ENCODE measurements at regions not wholly inside any gene's neighbourhood (a gene's known extent, or its start where the extent isn't known, plus 50 kb on each side); places are given as distances from the start of the nearest gene placed in this dataset.
"Not testable (repeated sequence)": the region's sequence is repeated elsewhere in the genome, so short reads cannot be mapped to it uniquely, and the experiment has no call there.

GRCh38 chr1:181179279-181179986, 90.9 kb downstream of the IER5 start:
- ATAC-seq (ENCODE audit: low read depth) (no peak), DNase-seq (ENCODE audit: low spot score in 2 of 2) (no peak)
- Mint-ChIP-seq H3K36me3 (no peaks in the 10 kb centered on the region), H3K4me3 (no peak overlapping the region), H3K9me3 (no peaks in the 10 kb centered on the region), H3K27ac (no peak overlapping the region), H3K4me1 (no peaks in the 10 kb centered on the region), H3K27me3 (peaks cover 13% of the 10 kb centered on the region)

GRCh38 chr1:181179987-181180365, 91.5 kb downstream of the IER5 start:
- H3K4me1 Mint-ChIP-seq, result no peaks in the 10 kb centered on the region
- no peak overlapping the region for H3K4me3 Mint-ChIP-seq
- no peak for DNase-seq (ENCODE audit: low spot score in 2 of 2)
- no peak for ATAC-seq (ENCODE audit: low read depth)
- H3K36me3 Mint-ChIP-seq, result no peaks in the 10 kb centered on the region
- no peaks in the 10 kb centered on the region for H3K9me3 Mint-ChIP-seq
- no peak overlapping the region for H3K27ac Mint-ChIP-seq
- H3K27me3 Mint-ChIP-seq, result peaks cover 13% of the 10 kb centered on the region

GRCh38 chr1:181180407-181181031, 92.0 kb downstream of the IER5 start:
- H3K27me3 Mint-ChIP-seq, result peaks cover 14% of the 10 kb centered on the region
- H3K27ac Mint-ChIP-seq, result no peak overlapping the region
- no peaks in the 10 kb centered on the region for H3K4me1 Mint-ChIP-seq
- ATAC-seq (ENCODE audit: low read depth), result no peak
- DNase-seq (ENCODE audit: low spot score in 2 of 2), result no peak
- H3K36me3 Mint-ChIP-seq, result no peaks in the 10 kb centered on the region
- H3K4me3 Mint-ChIP-seq, result no peak overlapping the region
- no peaks in the 10 kb centered on the region for H3K9me3 Mint-ChIP-seq

- Mint-ChIP-seq H3K9me3 (no peaks in the 10 kb centered on the region), H3K36me3 (peaks cover 2% of the 10 kb centered on the region), H3K4me1 (no peaks in the 10 kb centered on the region), H3K27me3 (peaks cover 16% of the 10 kb centered on the region), H3K4me3 (no peak overlapping the region), H3K27ac (no peak overlapping the region)
- no peak for DNase-seq (ENCODE audit: low spot score in 2 of 2)
- no peak for ATAC-seq (ENCODE audit: low read depth)
These were observed 93.5 kb downstream of the IER5 start for GRCh38 chr1:181181792-181182585.

GRCh38 chr1:181184621-181185020, 96.1 kb downstream of the IER5 start:
- DNase-seq (ENCODE audit: low spot score in 2 of 2) (no peak), ATAC-seq (ENCODE audit: low read depth) (no peak)
- H3K36me3 Mint-ChIP-seq, result peaks cover 2% of the 10 kb centered on the region
- H3K27ac Mint-ChIP-seq, result no peak overlapping the region
- H3K4me3 Mint-ChIP-seq, result no peak overlapping the region
- H3K27me3 Mint-ChIP-seq, result peaks cover 22% of the 10 kb centered on the region
- H3K4me1 Mint-ChIP-seq, result no peaks in the 10 kb centered on the region
- no peaks in the 10 kb centered on the region for H3K9me3 Mint-ChIP-seq

- Mint-ChIP-seq H3K9me3 (no peaks in the 10 kb centered on the region), H3K27ac (no peak overlapping the region), H3K4me3 (no peak overlapping the region), H3K27me3 (peaks cover 24% of the 10 kb centered on the region), H3K36me3 (peaks cover 2% of the 10 kb centered on the region), H3K4me1 (peaks cover 4% of the 10 kb centered on the region)
- DNase-seq (ENCODE audit: low spot score in 2 of 2) (no peak), ATAC-seq (ENCODE audit: low read depth) (no peak)
These were observed 97.0 kb downstream of the IER5 start for GRCh38 chr1:181185461-181185860.

GRCh38 chr1:181186133-181186532, 97.6 kb downstream of the IER5 start:
- H3K27me3 Mint-ChIP-seq, result peaks cover 28% of the 10 kb centered on the region
- DNase-seq (ENCODE audit: low spot score in 2 of 2); H3K27ac Mint-ChIP-seq; H3K9me3 Mint-ChIP-seq; H3K4me3 Mint-ChIP-seq; H3K4me1 Mint-ChIP-seq; ATAC-seq (ENCODE audit: low read depth); H3K36me3 Mint-ChIP-seq: not testable (repeated sequence)

- H3K4me3 Mint-ChIP-seq, result no peak overlapping the region
- peaks cover 8% of the 10 kb centered on the region for H3K4me1 Mint-ChIP-seq
- ATAC-seq (ENCODE audit: low read depth), result no peak
- H3K27me3 Mint-ChIP-seq, result peaks cover 28% of the 10 kb centered on the region
- peaks cover 2% of the 10 kb centered on the region for H3K36me3 Mint-ChIP-seq
- H3K9me3 Mint-ChIP-seq, result no peaks in the 10 kb centered on the region
- no peak for DNase-seq (ENCODE audit: low spot score in 2 of 2)
- no peak overlapping the region for H3K27ac Mint-ChIP-seq
These were observed 99.0 kb downstream of the IER5 start for GRCh38 chr1:181187337-181188126.

GRCh38 chr1:181189245-181189644, 100.7 kb downstream of the IER5 start:
- H3K9me3 Mint-ChIP-seq, result no peaks in the 10 kb centered on the region
- H3K4me3 Mint-ChIP-seq, result no peak overlapping the region
- ATAC-seq (ENCODE audit: low read depth), result no peak
- H3K36me3 Mint-ChIP-seq, result peaks cover 4% of the 10 kb centered on the region
- no peak overlapping the region for H3K27ac Mint-ChIP-seq
- DNase-seq (ENCODE audit: low spot score in 2 of 2), result no peak
- H3K27me3 Mint-ChIP-seq, result peaks cover 36% of the 10 kb centered on the region
- peaks cover 8% of the 10 kb centered on the region for H3K4me1 Mint-ChIP-seq

- H3K36me3 Mint-ChIP-seq, result peaks cover 4% of the 10 kb centered on the region
- peak; percentile 84 for ATAC-seq (ENCODE audit: low read depth)
- H3K4me1 Mint-ChIP-seq, result peaks cover 8% of the 10 kb centered on the region
- no peak overlapping the region for H3K27ac Mint-ChIP-seq
- peaks cover 37% of the 10 kb centered on the region for H3K27me3 Mint-ChIP-seq
- no peaks in the 10 kb centered on the region for H3K9me3 Mint-ChIP-seq
- H3K4me3 Mint-ChIP-seq, result no peak overlapping the region
- peak; percentile 69 to 81 for DNase-seq (ENCODE audit: low spot score in 2 of 2)
These were observed 101.3 kb downstream of the IER5 start for GRCh38 chr1:181189691-181190363.

GRCh38 chr1:181190364-181191035, 102.0 kb downstream of the IER5 start:
- Mint-ChIP-seq H3K27me3 (peaks cover 36% of the 10 kb centered on the region), H3K4me3 (no peak overlapping the region), H3K36me3 (peaks cover 6% of the 10 kb centered on the region), H3K27ac (no peak overlapping the region), H3K4me1 (peaks cover 8% of the 10 kb centered on the region), H3K9me3 (peaks cover 2% of the 10 kb centered on the region)
- no peak for DNase-seq (ENCODE audit: low spot score in 2 of 2)
- no peak for ATAC-seq (ENCODE audit: low read depth)

GRCh38 chr1:181191494-181192040, 103.1 kb downstream of the IER5 start:
- no peak for ATAC-seq (ENCODE audit: low read depth)

GRCh38 chr1:181192316-181192715, 103.8 kb downstream of the IER5 start:
- Mint-ChIP-seq H3K27me3 (peaks cover 29% of the 10 kb centered on the region), H3K27ac (no peak overlapping the region), H3K36me3 (peaks cover 4% of the 10 kb centered on the region), H3K9me3 (peaks cover 2% of the 10 kb centered on the region), H3K4me1 (peaks cover 8% of the 10 kb centered on the region), H3K4me3 (no peak overlapping the region)
- ATAC-seq (ENCODE audit: low read depth) (no peak), DNase-seq (ENCODE audit: low spot score in 2 of 2) (no peak)

More at GRCh38 chr1:181191494-181192040, 103.1 kb downstream of the IER5 start:
- peaks cover 2% of the 10 kb centered on the region for H3K9me3 Mint-ChIP-seq
- H3K36me3 Mint-ChIP-seq, result peaks cover 4% of the 10 kb centered on the region
- H3K27ac Mint-ChIP-seq, result no peak overlapping the region
- H3K27me3 Mint-ChIP-seq, result peaks cover 32% of the 10 kb centered on the region
- no peak for DNase-seq (ENCODE audit: low spot score in 2 of 2)
- H3K4me3 Mint-ChIP-seq, result no peak overlapping the region
- peaks cover 8% of the 10 kb centered on the region for H3K4me1 Mint-ChIP-seq

All from memory B cell (primary cell).